Astrocyte of the cerebellum (primary cell): ENCODE measurements at regions not wholly inside any gene's neighbourhood (a gene's known extent, or its start where the extent isn't known, plus 50 kb on each side); places are given as distances from the start of the nearest gene placed in this dataset.

Source experiments
- DNase-seq: peaks from one replicate; pipeline ENCODE4 v3.0.0-alpha.2; 2011; ENCODE audit warnings: low read depth
- H3K4me3 ChIP-seq: 2 replicates; pipeline ENCODE4 v1.5.1; 2011; ENCODE audit warnings: mild to moderate bottlenecking, low read depth, low read length, moderate library complexity
- CTCF ChIP-seq: IDR thresholded peaks from 2 replicates; pipeline ENCODE4 v1.5.1; 2012; ENCODE audit warnings: low read length, low read depth, moderate library complexity, mild to moderate bottlenecking; ENCODE audit errors: missing control alignments
- in situ Hi-C: cut with HindIII; loops from 2 replicates; pipeline ENCODE4 v1.10.0; 2017; ENCODE audit warnings: low sequenced_read_pairs

GRCh38 chr16:11423315-11424117 lies 78.3 kb downstream of the RMI2 start:
- in situ Hi-C loops: no loop called here
- no peak for DNase-seq
- no peak for TF ChIP-seq CTCF
- H3K4me3 ChIP-seq: no peak overlapping the region

- in situ Hi-C loops: no loop called here
- TF ChIP-seq CTCF: no peak
- DNase-seq: no peak
- H3K4me3 ChIP-seq: no peak overlapping the region
These were observed 78.8 kb downstream of the RMI2 start for GRCh38 chr16:11424118-11424460.

- no peak for DNase-seq
These were observed 79.9 kb downstream of the RMI2 start for GRCh38 chr16:11425140-11425539.

DNA sequence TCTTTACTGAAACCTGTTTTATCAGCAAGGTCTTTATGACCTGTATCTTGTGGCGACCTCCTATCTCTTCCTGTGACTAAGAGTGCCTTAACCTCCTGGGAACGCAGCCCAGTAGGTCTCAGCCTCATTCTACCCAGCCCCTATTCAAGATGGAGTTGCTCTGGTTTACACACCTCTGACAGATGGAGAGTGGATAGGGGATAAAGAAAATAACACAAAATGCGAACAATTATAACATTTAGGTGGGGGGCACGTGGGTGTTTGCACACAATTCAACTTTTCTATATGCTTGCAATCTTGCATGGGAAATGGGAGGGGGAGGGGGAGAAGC lies 83.3 kb downstream of the RMI2 start:
- H3K4me3 ChIP-seq: no peak overlapping the region
- in situ Hi-C loops: no loop called here
- TF ChIP-seq CTCF: no peak
- DNase-seq: no peak

More at GRCh38 chr16:11425140-11425539, 79.9 kb downstream of the RMI2 start:
- in situ Hi-C loops: no loop called here
- no peak for TF ChIP-seq CTCF
- H3K4me3 ChIP-seq: no peak overlapping the region

DNA sequence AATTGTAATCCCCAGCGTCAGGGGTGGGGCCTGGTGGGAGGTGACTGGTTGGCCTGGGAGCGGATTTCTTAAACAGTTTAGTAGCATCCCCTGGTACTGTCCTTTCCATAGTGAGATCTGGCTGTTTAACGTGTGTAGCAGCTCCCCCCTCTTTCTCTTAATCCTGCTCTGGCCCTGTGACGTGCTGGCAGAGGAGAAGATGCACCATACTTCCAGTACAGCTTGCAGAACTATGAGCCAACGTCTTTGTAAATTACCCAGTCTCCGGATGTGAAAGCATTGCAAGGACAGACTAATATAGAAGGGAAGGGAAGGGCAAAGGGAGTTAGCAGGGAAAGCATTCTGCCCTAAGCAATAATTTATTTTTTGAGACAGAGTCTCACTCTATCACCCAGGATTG lies 83.9 kb downstream of the RMI2 start:
- no peak for DNase-seq
- H3K4me3 ChIP-seq: no peak overlapping the region
- TF ChIP-seq CTCF: no peak
- in situ Hi-C loops: no loop called here

DNA sequence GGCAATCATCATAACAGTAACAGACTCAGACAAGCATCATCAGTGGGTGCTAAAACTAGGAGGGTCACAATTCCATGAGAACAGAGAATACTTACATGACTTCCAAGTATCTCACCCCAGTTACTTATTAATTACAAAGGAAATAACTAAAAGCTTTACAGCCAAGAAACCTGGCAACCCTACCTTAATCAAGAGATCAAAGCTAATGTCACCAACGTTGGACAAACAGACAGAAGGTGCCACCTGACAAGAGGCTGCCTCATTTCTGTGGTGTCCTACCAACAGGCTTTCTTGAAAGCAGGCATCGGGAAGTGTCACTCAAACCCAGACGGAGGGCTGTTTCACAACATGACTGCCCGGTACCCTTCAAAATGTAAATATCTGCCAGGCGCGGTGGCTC lies 84.6 kb downstream of the RMI2 start:
- DNase-seq: no peak
- TF ChIP-seq CTCF: no peak
- in situ Hi-C loops: no loop called here

More for the DNA sequence above, 84.6 kb downstream of the RMI2 start:
- H3K4me3 ChIP-seq: no peak overlapping the region
